ENCODE measurements at regions not wholly inside any gene's neighbourhood (a gene's known extent, or its start where the extent isn't known, plus 50 kb on each side); places are given as distances from the start of the nearest gene placed in this dataset.

DNA sequence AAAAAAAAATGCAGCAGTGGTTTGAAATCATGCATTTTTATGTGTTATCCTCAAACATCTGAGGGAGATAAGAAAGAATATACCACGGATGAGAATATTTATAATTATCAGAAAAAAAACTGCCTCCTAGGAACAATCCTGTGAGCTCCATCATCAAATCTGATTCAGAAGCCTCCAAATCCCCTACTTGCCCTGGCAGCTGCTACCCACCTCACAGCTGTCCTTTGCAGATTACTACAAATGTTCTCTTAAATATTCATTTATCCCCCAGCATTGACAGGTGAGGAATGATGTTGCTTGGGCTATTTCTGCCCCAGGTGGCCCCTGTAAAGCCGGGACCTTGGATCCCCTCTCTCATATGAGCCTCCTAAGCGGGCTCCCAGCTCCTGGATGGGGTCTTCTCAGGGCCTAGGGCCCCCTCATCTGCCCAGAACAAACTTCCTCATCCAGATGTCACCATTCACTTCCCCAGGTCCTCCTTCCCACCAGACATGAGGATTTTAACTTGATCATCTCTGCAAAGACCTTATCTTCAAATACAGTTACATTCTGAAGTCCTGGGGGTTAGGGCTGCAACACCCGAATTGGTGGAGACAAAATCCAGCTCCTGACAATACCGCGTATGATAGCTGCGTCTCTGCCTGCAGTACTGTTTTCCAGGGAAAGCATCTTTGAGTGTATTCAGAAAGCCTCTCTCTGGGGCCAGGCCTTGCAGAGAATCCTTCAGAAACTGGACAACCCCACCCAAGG is 81.9 kb upstream of the INSIG1 start:
- no peak for DNase-seq (ENCODE audit: low read depth)

DNA sequence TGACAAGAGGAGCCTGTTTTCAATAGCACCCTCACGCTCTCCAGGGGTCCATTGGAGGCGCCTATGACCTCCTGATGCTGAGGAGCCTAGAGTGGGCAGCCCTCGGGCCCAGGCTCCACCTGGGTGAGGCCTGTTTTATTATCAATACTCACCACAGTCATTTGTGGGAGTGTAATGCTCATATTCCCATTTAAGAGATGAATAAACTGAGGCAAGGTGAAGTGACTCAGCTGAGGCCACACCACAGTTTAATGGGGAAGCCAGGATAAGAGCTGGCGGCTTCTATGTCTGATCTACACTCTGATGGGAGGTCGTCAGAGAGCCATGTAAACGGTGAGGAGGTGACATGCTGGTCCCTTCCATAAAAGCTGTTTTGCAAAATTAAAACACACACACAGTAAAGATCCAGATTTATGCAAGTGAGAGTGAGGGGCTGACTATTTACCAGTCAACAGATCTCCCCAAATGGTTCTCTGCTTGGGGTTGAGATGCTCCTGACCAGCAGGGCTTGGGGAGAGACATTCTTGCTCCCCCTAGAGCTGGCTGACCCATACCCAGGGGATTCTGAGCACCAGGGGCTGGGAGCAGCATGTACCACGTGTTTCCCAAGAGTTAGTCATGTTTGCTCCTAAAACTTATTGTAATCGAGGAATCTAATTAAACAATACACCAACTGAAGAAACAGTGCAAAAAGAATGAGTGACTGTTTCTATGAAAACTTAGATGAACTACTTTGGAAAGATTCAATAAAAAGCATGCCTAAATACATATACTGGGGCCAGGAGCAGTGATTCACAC is 81.0 kb upstream of the INSIG1 start:
- peak; percentile 49 for DNase-seq (ENCODE audit: low read depth)

DNA sequence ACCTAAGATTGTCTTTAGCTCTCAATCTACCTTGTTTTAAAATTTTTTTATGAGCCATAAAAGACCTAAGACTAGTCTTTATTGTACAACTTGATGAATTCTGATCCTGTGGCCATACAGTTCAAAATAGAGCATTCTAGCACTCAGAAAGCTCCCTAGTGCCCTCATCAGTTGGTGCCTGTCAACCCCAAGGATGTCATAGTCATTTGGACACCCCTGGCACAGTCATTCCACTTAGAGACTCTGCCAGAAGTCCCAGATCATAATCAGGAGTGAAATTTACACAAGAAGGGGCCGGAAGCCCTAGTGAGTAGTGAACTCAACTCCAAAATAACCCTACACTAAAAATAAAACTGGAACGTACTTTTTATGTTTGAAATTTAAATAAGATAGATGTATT is 80.0 kb upstream of the INSIG1 start:
- no peak for DNase-seq (ENCODE audit: low read depth)

DNA sequence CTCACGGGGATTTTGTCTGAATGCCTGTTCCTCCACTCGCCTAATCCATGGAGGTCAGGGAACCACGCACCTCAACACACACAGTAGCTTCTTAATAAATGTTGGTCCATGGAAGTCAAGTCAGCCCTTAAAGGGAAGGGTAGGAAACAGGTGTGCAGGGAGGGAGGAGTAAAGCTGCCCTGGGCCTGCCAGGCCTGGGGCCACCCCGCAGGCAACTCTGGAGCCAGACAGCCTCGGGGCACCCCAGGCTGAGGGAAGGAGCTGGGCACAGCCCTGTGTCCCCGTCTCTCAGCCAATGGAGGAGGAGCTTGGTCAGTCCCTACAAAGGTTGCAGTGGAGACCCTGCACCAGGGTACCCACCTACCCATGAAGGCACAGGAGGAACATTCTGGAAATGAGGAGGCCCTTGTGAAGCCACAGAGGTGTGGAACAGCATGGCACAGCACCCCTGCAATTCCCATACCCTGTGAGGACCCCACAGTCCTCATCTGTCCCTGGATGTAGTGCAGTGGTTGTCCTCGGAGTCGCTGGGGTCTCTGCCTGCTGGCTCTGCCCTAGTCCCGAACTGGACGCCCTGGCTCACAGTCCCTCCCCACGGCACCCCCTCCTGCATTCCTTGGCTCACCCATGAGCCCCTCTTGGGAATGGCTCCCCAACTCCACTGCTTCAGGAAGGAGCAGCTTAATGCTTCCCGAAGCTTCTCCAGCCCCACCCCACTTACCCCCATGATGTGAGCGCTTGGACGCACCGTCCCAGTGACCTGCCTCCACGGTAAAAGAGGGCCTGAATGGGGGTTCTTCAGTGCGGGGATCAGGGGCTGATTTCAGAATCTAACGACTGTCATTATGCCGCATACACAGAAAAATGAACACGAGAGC is 79.2 kb upstream of the INSIG1 start:
- no peak for DNase-seq (ENCODE audit: low read depth)

DNA sequence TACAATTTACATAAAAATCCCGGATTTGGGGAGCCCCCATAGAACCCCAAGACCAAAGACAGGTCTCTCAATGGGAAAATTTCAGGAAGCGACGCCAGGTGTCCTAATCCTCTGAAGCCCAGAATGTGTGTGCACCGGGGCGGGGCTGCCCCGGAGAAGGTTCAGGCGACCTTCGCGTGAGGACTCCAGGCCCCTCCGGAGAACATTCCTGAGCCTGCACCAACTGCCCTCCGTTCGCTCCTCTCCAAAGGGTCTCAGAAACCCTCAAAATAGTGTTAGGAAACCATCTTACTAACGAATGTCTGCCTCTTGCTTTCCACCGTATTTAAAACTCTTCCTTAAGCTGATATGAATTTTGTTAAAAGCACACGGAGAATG is 78.5 kb upstream of the INSIG1 start:
- no peak for DNase-seq (ENCODE audit: low read depth)

DNA sequence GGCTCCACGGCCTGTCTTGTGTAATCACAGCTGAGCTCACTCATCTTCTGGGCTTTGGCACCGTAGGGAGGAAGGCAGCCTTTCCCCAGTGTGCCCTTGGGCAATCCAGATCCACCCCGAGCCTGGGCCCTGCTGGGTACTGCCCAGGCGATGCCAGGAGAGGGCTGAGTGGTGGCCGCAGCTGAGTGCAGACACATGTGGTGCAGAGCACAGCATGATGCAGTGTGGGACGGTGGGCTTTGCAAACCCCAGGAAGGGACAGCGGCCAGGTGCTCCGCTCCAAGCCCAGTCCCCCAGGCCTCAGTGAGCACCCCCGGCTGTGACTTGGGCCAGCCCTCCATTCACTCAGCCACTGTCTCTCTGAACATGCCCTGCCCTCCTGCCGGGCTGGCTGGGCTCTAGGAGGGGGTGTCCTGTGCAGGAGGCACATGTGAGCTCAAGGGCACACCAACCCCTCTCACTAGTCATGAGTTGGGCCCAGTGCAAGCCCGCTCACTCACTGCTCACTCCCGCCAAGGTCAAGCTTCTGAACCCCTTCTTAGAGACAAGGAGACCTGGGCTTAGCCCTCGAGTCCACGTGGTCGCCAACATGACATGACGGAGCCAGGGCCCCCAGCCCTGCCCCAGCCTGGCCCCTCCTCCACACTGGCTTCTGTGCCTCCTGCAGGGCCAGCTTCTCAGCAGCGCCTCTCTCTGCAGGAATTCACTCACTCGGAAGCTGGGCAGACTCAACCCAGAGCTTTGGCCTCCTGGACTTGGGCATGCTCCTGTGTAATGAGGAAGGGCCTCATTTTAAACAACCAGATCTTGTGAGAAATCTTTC is 77.5 kb upstream of the INSIG1 start:
- peak; percentile 48 for DNase-seq (ENCODE audit: low read depth)

DNA sequence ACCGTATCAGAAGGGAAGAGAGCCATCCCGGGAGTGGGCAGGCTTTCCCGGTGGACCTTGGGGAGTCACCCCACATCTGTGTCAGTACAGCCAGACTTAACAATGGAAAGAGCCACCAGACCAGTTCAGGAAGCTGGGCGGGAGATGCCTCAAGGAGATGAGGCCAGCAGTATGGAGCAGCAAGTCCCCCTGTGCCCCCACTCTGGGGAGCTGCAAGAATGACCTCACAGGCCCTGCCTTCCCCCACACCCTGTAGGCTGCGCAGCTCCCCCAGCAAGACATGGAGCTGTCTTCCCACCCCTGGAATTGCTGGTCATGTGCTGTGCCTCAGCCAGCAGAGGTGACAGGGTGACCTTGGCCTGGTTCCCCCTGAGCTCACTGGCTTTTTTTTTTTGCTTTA is 76.8 kb upstream of the INSIG1 start:
- no peak for DNase-seq (ENCODE audit: low read depth)

DNA sequence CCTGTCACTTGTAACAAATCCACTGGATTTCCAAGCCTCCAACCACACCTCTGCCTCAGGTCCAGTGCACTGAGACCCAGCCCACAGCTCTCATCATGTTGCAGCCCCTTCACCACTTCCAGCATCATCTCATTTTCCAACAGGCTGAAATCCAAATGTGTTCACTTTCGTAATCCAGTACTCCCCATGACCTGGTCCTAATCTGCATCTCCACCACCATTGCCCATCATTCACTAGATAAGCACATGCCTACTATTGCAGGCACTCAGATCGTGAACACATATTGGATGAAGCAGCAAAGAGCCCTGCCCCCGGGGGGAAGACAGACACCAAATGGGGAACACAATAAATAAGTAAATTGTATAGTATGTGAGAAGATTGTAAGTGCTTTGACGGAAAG is 76.1 kb upstream of the INSIG1 start:
- no peak for DNase-seq (ENCODE audit: low read depth)

DNA sequence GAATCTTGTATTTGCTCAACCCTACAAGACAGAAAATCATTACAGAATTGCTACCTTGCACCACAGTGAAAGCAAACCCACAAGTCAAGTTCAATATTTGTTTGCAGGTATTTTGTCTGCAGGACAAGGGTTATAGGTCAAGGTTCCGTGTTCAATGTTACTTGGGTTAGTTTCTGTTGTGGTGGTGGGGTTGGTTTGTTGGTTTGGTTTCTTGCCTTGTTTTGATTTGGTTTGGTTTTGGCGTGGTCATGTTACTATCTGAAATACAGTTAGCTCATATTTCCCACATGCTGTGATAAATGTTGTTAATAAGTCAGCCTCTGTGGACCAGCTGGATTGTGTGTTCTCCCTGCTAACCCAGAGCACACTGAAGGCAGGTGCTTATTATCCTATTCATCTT is 75.6 kb upstream of the INSIG1 start:
- no peak for DNase-seq (ENCODE audit: low read depth)

DNA sequence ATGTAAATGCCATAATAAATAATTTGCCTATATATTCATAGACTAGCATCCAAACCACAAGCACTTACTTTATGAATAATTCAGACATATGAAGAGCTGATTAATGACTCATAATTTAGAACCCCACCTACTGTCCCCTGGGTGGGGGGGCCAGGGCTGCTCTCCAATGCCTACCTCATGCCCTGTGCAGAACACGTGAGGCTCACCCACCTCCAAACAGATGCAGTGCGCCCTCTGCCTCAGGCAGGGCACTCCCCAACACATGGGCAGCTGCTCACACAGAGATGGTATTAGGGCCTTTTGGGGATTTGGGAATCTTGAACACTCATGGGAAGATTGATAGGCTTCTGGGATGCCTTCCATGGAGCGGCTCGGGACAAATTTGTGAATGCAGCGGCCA is 75.1 kb upstream of the INSIG1 start:
- DNase-seq (ENCODE audit: low read depth), result no peak

DNA sequence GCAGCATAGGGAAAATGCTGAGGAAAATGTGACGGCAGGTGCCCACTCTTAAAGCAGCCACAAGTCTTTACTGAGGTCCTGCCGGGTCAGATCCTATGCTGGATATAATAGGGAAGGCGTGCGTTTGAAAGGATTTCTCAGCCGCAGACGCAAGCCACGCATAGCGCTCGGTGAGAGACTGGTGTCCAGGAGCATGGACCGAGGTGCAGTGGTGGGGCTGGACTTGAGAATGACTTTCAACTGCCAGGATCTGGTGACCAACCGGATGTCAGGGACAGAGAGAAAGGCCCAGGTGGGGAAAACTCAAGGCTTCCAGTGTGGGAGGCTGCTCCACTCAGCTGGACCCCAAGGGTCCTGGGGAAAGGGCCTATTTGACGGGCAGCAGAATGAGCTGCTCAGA is 74.7 kb upstream of the INSIG1 start:
- no peak for DNase-seq (ENCODE audit: low read depth)

DNA sequence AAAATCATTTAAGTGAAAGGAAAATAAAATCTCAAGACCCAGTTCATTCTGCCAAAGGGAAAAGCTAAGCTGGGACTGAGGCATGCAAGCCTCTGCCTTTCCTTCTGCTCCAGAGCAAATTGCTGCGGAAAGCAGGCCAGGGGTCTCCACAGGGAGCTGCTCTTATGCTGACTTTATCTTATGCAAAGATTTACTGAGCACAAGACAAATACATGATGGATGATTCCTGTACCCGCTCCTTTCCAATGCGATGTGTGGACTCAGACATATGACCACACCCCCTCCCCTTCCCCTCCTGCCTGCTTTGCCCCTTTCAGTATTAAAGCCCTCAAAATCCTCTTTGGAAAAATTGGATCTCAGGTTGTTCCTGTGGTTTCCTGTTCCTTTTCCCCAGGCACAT is 74.2 kb upstream of the INSIG1 start:
- no peak for DNase-seq (ENCODE audit: low read depth)

DNA sequence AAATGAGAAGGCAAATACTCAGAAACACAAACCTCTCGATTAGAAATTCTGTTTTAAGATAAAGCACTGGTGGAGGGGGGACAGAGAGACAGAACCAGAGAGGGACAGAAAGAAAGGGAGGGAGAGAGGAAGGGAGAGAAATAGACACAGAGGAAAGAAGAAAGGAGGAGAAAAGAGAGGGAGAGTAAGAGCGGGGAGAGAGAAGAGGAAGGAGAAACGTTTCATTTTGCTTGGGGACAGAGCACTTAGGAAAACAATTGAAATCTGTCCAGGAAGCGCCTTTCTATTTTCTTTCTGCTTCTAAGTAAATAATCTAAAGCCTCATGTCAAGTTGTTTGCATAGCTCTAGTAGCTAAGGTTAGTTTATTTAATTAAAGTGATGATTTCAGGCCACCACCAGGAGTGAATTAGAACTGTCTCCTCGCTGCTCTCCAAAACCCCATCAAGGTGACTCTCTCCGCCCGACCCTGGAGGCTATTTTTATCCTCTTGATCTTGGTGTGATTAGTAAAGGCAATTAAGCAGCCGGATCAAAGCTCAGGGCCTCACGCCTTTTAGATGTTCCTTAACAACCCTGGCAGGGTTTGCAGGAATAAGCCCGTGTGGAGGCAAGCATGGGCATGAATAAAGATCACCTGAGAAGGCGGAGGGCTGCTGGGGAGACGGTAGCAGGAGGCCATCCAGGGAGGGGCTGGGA is 73.4 kb upstream of the INSIG1 start:
- no peak for DNase-seq (ENCODE audit: low read depth)

DNA sequence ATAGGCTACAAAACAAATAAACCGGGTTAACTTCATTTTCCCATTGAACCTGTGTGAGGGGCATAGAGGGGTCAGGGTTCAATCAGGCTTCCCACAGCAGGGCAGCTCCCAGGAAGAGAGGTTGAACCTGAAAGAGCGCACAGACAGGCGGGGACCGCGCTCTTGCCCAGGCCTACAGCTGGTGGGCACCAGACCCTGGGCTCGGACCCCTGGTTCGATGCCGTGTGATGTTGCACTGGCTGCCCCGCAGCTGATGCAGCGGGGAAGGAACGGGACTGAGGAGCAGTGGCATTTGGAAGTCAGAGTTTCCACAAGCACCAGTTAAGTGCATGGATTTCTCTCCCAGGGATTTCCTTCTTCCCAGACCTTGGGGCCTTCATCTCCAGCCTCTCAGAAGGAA is 72.6 kb upstream of the INSIG1 start:
- DNase-seq (ENCODE audit: low read depth), result no peak

DNA sequence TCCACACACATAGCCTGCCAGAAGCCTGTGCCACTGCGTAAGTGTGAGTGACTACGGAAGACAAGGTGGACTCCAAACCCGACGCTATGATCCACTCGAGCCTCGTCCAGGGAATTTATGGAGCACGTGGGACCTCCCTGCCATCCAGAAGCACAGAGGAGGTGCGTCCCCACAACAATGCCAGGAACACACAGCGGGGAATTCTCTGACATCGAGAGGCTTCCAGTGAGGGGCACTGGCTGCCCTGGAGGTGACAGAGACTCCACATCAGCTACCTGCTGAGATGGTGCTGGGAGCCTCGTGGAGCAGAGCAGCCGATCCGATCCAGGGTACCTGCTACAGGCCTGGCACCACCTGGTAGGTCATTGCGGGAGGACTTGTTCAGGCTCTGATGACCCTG is 72.2 kb upstream of the INSIG1 start:
- no peak for DNase-seq (ENCODE audit: low read depth)

DNA sequence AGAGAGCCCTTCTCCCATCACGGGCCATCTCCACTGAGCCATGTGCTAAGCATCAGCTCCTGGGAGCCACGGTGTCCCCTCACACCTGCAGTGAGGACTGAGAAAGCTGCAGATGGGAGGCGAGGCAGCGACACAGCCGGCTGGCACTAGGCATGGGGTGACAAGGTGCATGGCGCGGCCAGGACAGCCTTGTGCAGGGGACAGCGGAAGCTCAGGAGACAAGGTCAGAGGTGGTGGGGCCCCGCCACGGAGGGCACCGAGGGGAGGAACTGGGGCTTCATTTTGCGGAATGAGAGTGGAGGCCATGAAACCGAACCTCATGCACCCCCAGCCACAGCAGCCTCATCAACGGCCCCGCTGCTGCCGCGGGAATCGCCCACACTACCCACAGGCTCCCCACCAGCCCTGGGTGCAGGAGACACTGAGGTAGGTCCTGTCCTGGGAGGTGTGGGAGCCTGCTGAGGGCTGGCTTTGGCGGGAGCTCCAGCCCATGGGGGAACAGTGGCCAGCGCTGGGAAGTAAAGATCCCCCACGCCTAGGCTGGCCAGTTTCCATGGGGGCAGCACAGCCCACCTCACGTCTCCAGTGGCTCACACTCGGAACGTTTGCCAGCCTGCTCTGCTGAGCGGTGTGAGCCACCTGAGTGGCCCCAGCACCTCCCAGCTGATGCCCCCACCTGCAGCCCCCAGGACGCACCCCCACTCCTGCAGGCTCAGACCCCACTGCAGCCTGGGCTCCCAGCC is 71.2 kb upstream of the INSIG1 start:
- DNase-seq (ENCODE audit: low read depth), result no peak

DNA sequence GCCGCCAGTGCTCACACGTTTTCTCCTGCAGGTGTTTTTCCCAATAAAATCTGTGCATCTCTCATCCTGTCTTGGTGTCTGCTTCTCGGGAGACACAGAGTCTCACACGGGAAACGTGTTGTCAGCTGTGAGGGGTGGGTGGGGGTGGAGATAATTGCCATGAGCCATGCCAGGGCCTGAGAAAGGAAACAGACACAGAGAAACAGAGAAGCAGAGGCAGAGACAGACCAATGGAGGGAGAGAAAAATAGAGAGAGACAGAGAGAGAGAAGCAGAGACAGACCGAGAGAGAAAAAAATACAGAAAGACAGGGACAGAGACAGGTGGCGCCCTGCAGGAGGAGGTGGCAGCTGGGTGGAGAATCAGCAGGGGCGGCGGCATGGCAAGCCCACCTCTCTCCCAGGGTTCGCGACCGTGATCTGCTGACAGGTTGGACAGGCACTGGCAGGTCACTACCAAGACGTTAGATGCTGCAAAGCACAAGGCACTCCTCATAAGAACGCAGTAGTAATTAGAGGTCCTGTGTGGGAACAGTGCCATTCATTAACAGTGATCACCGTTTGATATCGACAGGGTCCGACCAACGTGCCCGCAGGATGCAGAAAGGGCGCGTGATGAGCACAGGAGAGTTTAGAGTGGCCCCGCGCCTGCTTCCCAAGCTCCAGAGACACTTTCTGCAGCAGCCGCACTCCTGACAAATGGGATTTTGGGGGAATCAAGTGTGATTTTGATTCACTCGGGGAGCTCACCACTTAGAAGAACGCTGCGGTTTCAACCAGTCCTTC is 70.5 kb upstream of the INSIG1 start:
- no peak for DNase-seq (ENCODE audit: low read depth)

DNA sequence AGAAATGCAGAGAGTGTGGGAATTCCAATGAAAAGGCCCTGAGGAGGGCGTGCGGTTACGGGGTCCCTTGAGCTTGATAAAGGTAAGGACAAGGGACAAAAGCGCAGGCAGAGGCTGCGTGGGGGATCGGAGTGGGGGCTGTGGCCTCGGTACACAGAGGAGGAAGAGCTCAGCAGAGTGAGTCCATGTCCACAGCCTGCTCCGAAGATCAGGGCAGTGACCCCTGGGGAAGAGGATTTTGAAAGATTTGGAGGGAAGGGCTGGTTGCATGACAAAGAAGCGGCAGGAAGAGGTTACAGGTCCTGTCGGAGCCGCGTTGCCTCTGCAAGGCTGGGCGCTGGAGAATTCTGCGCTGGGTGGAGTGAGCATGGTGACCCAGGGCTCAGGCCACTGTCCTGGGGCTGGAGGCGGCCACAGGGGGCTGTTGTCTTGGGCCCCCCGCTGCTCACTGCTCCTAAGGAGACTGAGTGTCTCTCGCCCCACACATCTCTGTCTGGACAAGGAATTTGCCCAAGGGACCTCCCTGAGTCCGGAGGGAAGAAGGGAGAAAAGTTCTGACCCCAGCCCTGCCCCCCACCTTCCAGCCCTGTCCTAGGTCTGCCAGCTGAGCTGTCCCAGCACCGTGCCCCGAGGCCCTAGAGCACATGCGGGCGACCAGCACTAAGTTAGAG is 69.8 kb upstream of the INSIG1 start:
- no peak for DNase-seq (ENCODE audit: low read depth)

DNA sequence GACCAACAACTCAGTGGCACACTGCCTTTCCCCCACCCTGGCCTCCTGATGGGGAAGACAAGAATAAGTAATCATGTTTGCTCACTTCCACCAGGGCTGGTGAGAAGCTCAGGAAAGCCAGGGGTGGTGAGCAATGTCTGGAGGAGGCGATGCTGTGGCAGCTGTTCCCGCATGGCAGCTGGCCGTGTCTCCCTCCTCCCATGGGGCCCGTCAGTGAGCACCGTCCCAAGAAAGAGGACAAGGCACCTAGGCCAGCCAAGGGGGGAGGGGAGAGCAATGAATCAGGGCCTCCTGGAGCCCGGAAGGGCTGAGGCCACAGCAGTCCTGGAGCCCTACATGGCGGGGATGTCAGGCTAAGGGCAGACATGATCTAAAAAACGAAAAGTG is 69.2 kb upstream of the INSIG1 start:
- peak; percentile 62 for DNase-seq (ENCODE audit: low read depth)
